GM19395 (cell line): ENCODE measurements at regions not wholly inside any gene's neighbourhood (a gene's known extent, or its start where the extent isn't known, plus 50 kb on each side); places are given as distances from the start of the nearest gene placed in this dataset.

Source experiments
- ATAC-seq: cut with Tn5 transposase; IDR thresholded peaks from one replicate; pipeline ENCODE4 v1.9.1; 2021; ENCODE audit warnings: mild to moderate bottlenecking, moderate library complexity; ENCODE audit not compliant: unreplicated experiment

- no peak for ATAC-seq
These were observed 109.2 kb upstream of the UBL3 start for GRCh38 chr13:29959603-29960002.

- ATAC-seq = no peak
These were observed 108.7 kb upstream of the UBL3 start for GRCh38 chr13:29959086-29959485.

DNA sequence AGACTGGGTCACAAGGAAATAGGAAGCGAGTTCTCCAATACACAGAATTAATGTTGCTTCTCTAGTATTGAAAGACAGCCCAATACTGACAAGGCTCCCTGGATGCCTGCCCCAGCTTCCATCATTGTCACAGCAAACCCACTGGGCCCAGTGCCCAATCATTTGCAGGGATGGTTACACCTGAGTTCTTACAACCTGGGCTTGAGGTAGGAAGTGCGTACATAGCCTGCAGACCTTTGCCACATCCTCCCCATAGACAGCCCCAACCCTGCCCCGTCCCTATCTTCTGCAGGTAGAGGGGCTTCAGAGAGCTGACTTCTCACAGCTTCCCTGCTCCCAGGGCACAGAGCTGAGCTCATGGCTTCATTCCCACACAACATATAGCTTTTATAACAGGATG, 108.1 kb upstream of the UBL3 start:
- ATAC-seq = no peak

GRCh38 chr13:29957320-29957719, 106.9 kb upstream of the UBL3 start:
- ATAC-seq = no peak

- no peak for ATAC-seq
These were observed 106.4 kb upstream of the UBL3 start for GRCh38 chr13:29956853-29957252.

- no peak for ATAC-seq
These were observed 104.8 kb upstream of the UBL3 start for GRCh38 chr13:29955137-29955650.

GRCh38 chr13:29954082-29955028, 103.9 kb upstream of the UBL3 start:
- ATAC-seq = no peak

DNA sequence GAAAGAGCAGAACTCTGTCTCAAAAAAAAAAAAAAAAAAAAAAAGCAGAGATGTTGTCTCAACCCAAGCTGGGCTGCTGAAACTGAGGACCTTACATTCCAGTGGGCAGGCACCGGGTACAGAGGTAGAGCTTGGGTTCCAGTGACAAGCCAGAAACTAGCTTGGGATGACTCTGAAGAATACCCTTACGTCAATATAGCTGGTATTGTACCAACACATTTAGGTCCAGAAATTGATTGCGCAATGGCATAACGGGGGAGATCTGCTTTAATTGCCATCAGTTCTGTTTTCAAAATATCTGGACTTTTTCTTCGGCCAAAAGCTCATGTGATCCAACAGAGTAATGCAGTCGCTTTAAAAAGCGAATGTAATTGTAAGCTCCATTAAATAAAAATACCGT, 103.1 kb upstream of the UBL3 start:
- no peak for ATAC-seq

DNA sequence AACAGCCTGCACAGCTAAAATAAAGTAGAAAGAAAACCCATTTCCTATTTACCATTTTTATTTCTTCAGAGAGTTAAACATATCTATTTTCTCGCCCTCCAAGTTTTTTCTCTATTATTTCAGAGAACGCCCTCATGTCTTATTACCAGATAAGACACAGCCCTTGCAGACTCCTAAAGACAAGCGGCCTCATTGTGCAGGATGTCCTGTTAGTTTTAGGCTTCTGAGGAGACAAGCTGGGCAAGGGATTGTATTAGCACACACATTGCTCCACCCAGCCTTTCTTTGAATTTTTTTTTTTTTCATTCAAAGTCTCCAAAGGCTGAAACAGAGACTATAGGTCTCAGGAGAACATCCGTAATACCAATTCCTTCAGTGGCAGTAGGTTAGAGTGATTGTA, 101.8 kb upstream of the UBL3 start:
- no peak for ATAC-seq

GRCh38 chr13:29948791-29949190, 98.4 kb upstream of the UBL3 start:
- no peak for ATAC-seq

DNA sequence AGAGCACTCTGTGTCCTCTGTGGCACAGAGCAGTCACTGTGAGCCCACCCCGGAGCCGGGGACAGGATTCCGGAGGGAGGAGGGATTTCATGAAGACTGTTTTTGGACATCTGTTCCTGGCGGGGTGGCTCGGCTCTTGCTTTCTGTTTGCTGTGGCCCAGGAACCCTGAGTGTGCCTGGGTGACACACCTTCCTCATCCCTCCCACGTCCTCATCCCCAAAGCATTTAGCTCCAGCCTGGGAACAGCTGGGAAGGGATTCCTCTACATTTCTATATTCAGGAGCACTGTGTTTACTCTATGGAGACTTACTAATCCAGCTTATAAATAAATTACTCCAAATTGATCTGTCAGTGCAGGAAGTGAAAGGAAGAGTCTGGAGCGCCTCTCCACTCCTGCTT, 97.8 kb upstream of the UBL3 start:
- ATAC-seq = no peak

GRCh38 chr13:29947839-29948238, 97.4 kb upstream of the UBL3 start:
- ATAC-seq = no peak

- no peak for ATAC-seq
These were observed 95.7 kb upstream of the UBL3 start for GRCh38 chr13:29946093-29946492.

DNA sequence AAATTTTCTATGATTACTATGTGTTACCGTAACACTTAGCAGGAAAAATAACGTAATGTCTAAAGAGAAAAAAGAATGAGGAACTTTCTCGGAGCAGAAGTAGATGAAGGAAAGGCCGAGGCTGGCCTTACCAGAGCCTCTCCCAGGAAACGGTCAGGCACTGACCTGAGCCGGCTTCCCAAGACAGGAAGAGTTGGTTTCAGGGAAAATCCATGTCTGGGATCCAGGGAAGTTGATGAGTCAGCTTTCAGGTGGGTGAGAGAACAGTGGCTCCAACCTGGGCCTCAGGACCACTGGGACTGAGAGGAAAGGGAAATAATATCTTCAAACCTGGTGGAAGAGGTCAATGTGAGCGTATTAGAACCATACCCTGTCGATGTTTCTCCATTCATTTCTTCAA, 93.3 kb upstream of the UBL3 start:
- no peak for ATAC-seq

GRCh38 chr13:29943273-29943672, 92.9 kb upstream of the UBL3 start:
- ATAC-seq = no peak

GRCh38 chr13:29940715-29941114, 90.3 kb upstream of the UBL3 start:
- no peak for ATAC-seq

DNA sequence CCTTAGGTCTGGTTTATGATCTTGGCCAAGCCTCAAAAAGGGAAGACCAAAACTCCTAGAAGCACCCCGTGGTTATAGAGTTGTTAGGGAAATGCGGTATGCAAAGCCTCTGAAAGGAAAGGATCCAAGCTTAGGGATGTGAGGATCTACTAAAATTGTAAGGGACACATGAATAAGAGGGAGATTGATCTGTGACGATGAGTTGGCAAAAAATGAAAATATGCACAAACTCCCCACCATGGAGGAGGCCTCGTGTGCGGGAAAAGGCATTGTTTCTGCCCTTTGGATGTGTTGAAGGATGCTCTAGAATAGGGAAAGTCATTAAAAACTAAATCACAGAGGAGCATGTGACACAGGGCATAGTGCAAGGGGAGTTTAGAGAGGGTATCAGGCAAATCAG, 88.7 kb upstream of the UBL3 start:
- no peak for ATAC-seq

- ATAC-seq = no peak
These were observed 87.4 kb upstream of the UBL3 start for GRCh38 chr13:29937841-29938240.

DNA sequence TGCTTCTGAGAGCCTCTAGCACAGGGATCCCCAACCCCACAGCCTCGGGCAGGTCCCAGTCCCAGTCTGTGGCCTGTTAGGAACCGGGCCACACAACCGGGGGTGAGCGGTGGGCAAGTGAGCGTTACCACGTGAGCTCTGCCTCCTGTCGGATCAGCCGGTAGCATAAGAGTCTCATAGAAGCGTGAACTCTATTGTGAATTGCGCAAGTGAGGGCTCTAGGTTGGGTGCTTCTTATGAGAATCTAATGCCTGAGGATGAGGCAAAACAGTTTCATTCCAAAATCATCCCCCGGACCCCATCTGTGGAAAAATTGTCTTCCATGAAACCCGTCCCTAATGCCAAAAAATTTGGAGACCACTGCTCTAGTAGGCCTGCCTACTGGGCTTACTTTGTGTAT, 87.0 kb upstream of the UBL3 start:
- no peak for ATAC-seq

DNA sequence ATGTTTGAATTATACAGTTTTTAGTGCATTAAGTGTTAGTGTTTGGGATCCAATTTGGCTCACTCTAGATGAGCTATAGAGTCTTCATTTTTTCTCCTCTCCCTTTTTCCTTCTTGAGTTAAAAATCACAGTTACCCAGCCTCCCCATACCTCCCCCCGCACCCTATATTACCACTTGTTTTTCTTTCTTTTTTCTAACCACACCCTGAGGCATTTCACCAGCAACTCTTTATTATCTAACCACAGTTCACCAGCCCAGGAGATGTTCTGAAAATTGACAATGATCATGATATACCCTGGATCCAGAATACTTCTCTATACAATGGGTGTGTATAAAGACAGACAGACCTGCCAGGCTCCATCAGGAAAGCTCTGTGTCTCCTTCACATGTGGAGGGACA, 86.5 kb upstream of the UBL3 start:
- ATAC-seq = no peak

- no peak for ATAC-seq
These were observed 85.8 kb upstream of the UBL3 start for GRCh38 chr13:29936051-29936813.
